ENCODE measurements at regions not wholly inside any gene's neighbourhood (a gene's known extent, or its start where the extent isn't known, plus 50 kb on each side); places are given as distances from the start of the nearest gene placed in this dataset.

GRCh38 chr2:42922790-42923579 lies 130.6 kb upstream of the HAAO start:
- TF ChIP-seq POLR2A (IDR thresholded peaks at IDR 0.05; ENCODE audit: low read depth, low read length) (no peak), RELA (IDR thresholded peaks at IDR 0.05; ENCODE audit: borderline replicate concordance, partially characterized antibody) (no peak), ATF3 (IDR thresholded peaks at IDR 0.05; ENCODE audit: borderline replicate concordance, extremely low read depth, low read depth, low read length) (no peak), EZH2 (IDR thresholded peaks at IDR 0.05; ENCODE audit: borderline replicate concordance, control insufficient read depth, low read depth, low read length) (no peak), POLR2AphosphoS5 (IDR thresholded peaks at IDR 0.05; ENCODE audit: low read length) (no peak), CTCF (IDR thresholded peaks at IDR 0.05 in 2 of 3, conservative IDR thresholded peaks at IDR 0.05 in 1 of 3; ENCODE audit: control insufficient read depth in 2 of 3, extremely low read depth in 1 of 3, insufficient read depth in 1 of 3, low read depth in 3 of 3, low read length in 3 of 3) (no peak)
